K562 (cell line): ENCODE measurements at regions not wholly inside any gene's neighbourhood (a gene's known extent, or its start where the extent isn't known, plus 50 kb on each side); places are given as distances from the start of the nearest gene placed in this dataset.

Experiments
- ATAC-seq: fragments of 200-7000 bp; cut with Tn5 transposase; 3 replicates; pipeline ENCODE4 v1.9.1; 2020; ENCODE audit warnings: moderate library complexity
- BruUV-seq: library from RNA; stranded (reverse); fragments of 400-500 nt; replicated peaks from 2 replicates; lab custom pipeline; 2021; lab: Mats Ljungman, UMichigan
- CTCF ChIA-PET: fragments of 300-600 bp; formaldehyde crosslinking; extraction: SDS; loops from one replicate; lab custom pipeline; 2021; ENCODE audit warnings: low intra/inter-chr PET ratio; lab: Yijun Ruan, JAX
- POLR2A ChIA-PET: fragments of 300-600, 350-650 bp; sonication (Branson Sonifier 250); formaldehyde crosslinking; extraction: SDS; loops from one replicate; lab custom pipeline; 2021; ENCODE audit warnings: antibody characterized with exemption, inconsistent platforms; lab: Yijun Ruan, JAX
- DNase-seq, 4 experiments: peaks; one replicate each; pipeline versions ENCODE4 v3.0.0 to v3.0.0-alpha.2; 2011 to 2018; ENCODE audit warnings: low spot score in 3 of 4, mixed read lengths in 3 of 4; ENCODE audit errors: extremely low read depth in 1 of 4
- FAIRE-seq: peaks from 2 replicates; lab custom pipeline; 2011; peaks lifted over from hg19 to GRCh38; lab: Jason Lieb, UNC
- H2AFZ ChIP-seq: 2 replicates; pipeline ENCODE4 v1.6.0; 2011; ENCODE audit warnings: low read depth, low read length, control low read depth, inconsistent platforms
- H3K27ac ChIP-seq: fragments of 200-600 bp; 3 replicates; pipeline ENCODE4 v1.8.0; 2011; ENCODE audit warnings: low read depth, mild to moderate bottlenecking, control low read depth, inconsistent platforms, low read length, moderate library complexity, mixed read lengths; ENCODE audit errors: extremely low read depth
- H3K27me3 ChIP-seq, 2 experiments: fragments of 300-600 bp in 1 of 2; 2 replicates in 1 of 2; 3 replicates in 1 of 2; pipeline versions ENCODE4 v1.6.0 to v1.8.0; 2011; ENCODE audit warnings: inconsistent platforms in 2 of 2, low read length in 2 of 2, mild to moderate bottlenecking in 1 of 2, mixed read lengths in 1 of 2, moderate library complexity in 1 of 2; ENCODE audit not compliant: control insufficient read depth in 2 of 2, insufficient read depth in 2 of 2
- H3K36me3 ChIP-seq: fragments of 300-600 bp; 3 replicates; pipeline ENCODE4 v1.8.0; 2011; ENCODE audit warnings: mild to moderate bottlenecking, low read length, inconsistent platforms; ENCODE audit not compliant: control insufficient read depth, insufficient read depth
- H3K4me1 ChIP-seq, 2 experiments: fragments of 200-600 bp in 1 of 2; replicated peaks in 1 of 2; 2 replicates in 1 of 2; 3 replicates in 1 of 2; pipeline versions ENCODE4 v1.5.1 to v1.8.0; 2011; ENCODE audit warnings: inconsistent platforms in 2 of 2, low read length in 2 of 2, mild to moderate bottlenecking in 1 of 2, mixed read lengths in 1 of 2, moderate library complexity in 1 of 2; ENCODE audit not compliant: control insufficient read depth in 2 of 2, insufficient read depth in 2 of 2
- H3K4me2 ChIP-seq: 2 replicates; pipeline ENCODE4 v1.6.1; 2011; ENCODE audit warnings: low read length, control low read depth, inconsistent platforms, mixed read lengths; ENCODE audit not compliant: insufficient read depth
- H3K4me3 ChIP-seq: fragments of 200-600 bp; sonication (generic), shearing (Covaris generic); 2 replicates; pipeline ENCODE4 v1.5.1; 2016; ENCODE audit warnings: control low read depth, inconsistent platforms
- H3K79me2 ChIP-seq: fragments of 200-600 bp; 3 replicates; pipeline ENCODE4 v1.8.0; 2011; ENCODE audit warnings: low read length, inconsistent platforms; ENCODE audit not compliant: control insufficient read depth, insufficient read depth
- H3K9ac ChIP-seq, 2 experiments: 2 replicates each; pipeline versions ENCODE4 v1.6.0 to v1.6.1; 2011; ENCODE audit warnings: low read depth in 2 of 2, low read length in 2 of 2, control low read depth in 1 of 2, inconsistent platforms in 1 of 2, mild to moderate bottlenecking in 1 of 2, mixed read lengths in 1 of 2; ENCODE audit not compliant: insufficient read depth in 1 of 2
- H3K9me1 ChIP-seq: one replicate; pipeline ENCODE4 v1.6.0; 2011; ENCODE audit warnings: inconsistent platforms, mild to moderate bottlenecking, low read length, moderate library complexity; ENCODE audit not compliant: control insufficient read depth, insufficient read depth
- H3K9me3 ChIP-seq: replicated peaks from 2 replicates; pipeline ENCODE4 v1.5.1; 2011; ENCODE audit warnings: low read depth, low read length, inconsistent platforms; ENCODE audit not compliant: control insufficient read depth, insufficient read depth
- H4K20me1 ChIP-seq: replicated peaks from 2 replicates; pipeline ENCODE4 v1.6.1; 2011; ENCODE audit warnings: low read length, inconsistent platforms, mixed read lengths; ENCODE audit not compliant: control insufficient read depth, insufficient read depth
- ZFP30 ChIP-seq: fragments of 250-450 bp; sonication (Bioruptor Pico); IDR thresholded peaks from 2 replicates; pipeline ENCODE4 v1.8.0; 2022; ENCODE audit warnings: moderate library complexity, mild to moderate bottlenecking, inconsistent platforms, borderline replicate concordance
- ZNF75A ChIP-seq: fragments of 450-650 bp; formaldehyde crosslinking; IDR thresholded peaks from 2 replicates; pipeline ENCODE4 v1.4.0; 2020; ENCODE audit warnings: mild to moderate bottlenecking
- WGBS: fragments of 100-300 bp; shearing (Covaris generic); methylation state at CpG from one replicate; pipeline ENCODE4 v1.1.6; 2016; ENCODE audit warnings: low coverage, mixed read lengths; ENCODE audit not compliant: insufficient coverage; ENCODE audit errors: missing lambda C conversion rate; 5-methylcytosine and 5-hydroxymethylcytosine counted together
- in situ Hi-C: fragments of 300-500 bp; cut with MboI; formaldehyde crosslinking; loops from 4 replicates; pipeline ENCODE4 v1.15.0; 2018; ENCODE audit warnings: inconsistent platforms, mixed read lengths
- intact Hi-C: fragments of 100-400 bp; cut with micrococcal nuclease; formaldehyde crosslinking; loops from 2 replicates; pipeline ENCODE4 v1.14.2; 2022
- TF ChIP-seq, protein P1 (sequence below): sonication (generic); formaldehyde crosslinking; IDR thresholded peaks from 2 replicates; pipeline ENCODE4 v1.8.0; 2022; ENCODE audit warnings: mild to moderate bottlenecking, low read depth, missing genetic modification reagents

DNA sequence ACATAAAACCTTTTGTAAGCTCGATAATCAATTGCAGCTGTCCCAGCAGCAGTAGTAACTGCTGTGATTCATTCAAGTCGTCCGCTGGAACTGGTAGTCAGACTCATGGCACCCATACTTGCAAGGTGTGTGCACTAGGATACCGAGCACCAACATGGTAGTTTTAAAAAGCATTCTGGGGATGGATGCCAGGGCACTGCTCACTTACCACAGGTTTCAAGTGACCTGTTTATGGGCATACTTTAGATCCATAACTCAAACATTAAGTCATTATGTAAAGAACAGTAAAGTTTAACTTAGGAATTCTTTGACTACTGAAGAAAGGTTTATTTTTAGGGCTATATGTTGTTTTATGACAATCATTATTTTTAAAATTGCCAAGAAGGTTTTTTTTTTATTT is 2277.6 kb downstream of the MAT2B start:
- TF ChIP-seq ZNF75A (CRISPR knock-in tag): no peak
- TF ChIP-seq, protein P1, sequence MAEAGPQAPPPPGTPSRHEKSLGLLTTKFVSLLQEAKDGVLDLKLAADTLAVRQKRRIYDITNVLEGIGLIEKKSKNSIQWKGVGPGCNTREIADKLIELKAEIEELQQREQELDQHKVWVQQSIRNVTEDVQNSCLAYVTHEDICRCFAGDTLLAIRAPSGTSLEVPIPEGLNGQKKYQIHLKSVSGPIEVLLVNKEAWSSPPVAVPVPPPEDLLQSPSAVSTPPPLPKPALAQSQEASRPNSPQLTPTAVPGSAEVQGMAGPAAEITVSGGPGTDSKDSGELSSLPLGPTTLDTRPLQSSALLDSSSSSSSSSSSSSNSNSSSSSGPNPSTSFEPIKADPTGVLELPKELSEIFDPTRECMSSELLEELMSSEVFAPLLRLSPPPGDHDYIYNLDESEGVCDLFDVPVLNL (CRISPR knock-in tag): no peak
- TF ChIP-seq, all 486 proteins: peak for 0
- POLR2A ChIA-PET: no interaction called here
- H3K9ac ChIP-seq: no peak overlapping the region
- in situ Hi-C loops: no loop called here
- H3K27me3 ChIP-seq: no peaks in the 10 kb centered on the region
- no peaks in the 10 kb centered on the region for H3K79me2 ChIP-seq
- no peak overlapping the region for H3K27ac ChIP-seq
- FAIRE-seq: no peak
- H4K20me1 ChIP-seq: no peaks in the 10 kb centered on the region
- H3K4me1 ChIP-seq: no peaks in the 10 kb centered on the region
- no peaks in the 10 kb centered on the region for H3K9me1 ChIP-seq
- DNase-seq: no peak
- H2AFZ ChIP-seq: no peak overlapping the region
- 0% methylated on average over 4 of the region's 4 CpGs for WGBS
- H3K36me3 ChIP-seq: no peaks in the 10 kb centered on the region
- no TSS peak for BruUV-seq
- no peak overlapping the region for H3K4me2 ChIP-seq
- intact Hi-C loops: no loop called here
- no peaks in the 10 kb centered on the region for H3K9me3 ChIP-seq
- no peak for ATAC-seq
- CTCF ChIA-PET: no interaction called here
- H3K4me3 ChIP-seq: no peak overlapping the region

DNA sequence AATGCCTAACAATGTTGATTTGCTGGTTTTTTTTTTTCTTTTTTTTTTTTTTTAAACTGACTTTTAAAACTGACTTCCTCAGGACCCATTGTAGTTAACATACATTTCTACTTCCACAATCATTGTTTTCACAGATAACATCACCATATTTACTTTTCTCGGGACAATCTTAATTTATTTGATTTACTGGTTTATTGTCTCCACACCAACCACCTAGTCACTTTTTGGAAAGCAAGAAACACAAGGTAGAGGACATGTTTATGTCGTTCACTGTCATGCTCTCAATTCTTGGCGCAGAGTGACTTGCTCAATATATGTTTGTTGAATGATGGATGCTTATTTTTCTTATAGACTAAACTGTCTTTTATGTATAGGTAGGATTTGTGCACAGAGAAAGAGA is 2280.7 kb downstream of the MAT2B start:
- intact Hi-C loops (no loop called here), in situ Hi-C loops (no loop called here)
- FAIRE-seq (no peak), DNase-seq (no peak), ATAC-seq (no peak)
- Histone ChIP-seq H3K4me3 (no peak overlapping the region), H3K4me1 (no peaks in the 10 kb centered on the region), H4K20me1 (no peaks in the 10 kb centered on the region), H3K27me3 (no peaks in the 10 kb centered on the region), H3K36me3 (no peaks in the 10 kb centered on the region), H3K4me2 (no peak overlapping the region), H3K9me3 (no peaks in the 10 kb centered on the region), H3K27ac (no peak overlapping the region), H3K9me1 (no peaks in the 10 kb centered on the region), H3K79me2 (no peaks in the 10 kb centered on the region), H3K9ac (no peak overlapping the region), H2AFZ (no peak overlapping the region)
- WGBS: 2% methylated on average over 3 of the region's 3 CpGs
- POLR2A ChIA-PET: no interaction called here
- no TSS peak for BruUV-seq
- CTCF ChIA-PET: no interaction called here
- TF ChIP-seq ZFP30: no peak
